RWPE2 (cell line): ENCODE measurements at regions not wholly inside any gene's neighbourhood (a gene's known extent, or its start where the extent isn't known, plus 50 kb on each side); places are given as distances from the start of the nearest gene placed in this dataset.

ENCODE experiments used
- ATAC-seq: fragments of 200-7000 bp; cut with Tn5 transposase; 3 replicates; pipeline ENCODE4 v1.9.1; 2021; ENCODE audit warnings: low read depth
- DNase-seq: peaks from one replicate; pipeline ENCODE4 v3.0.0-alpha.2; 2020; ENCODE audit warnings: low spot score
- H3K27ac ChIP-seq: fragments of 450-650 bp; 2 replicates; pipeline ENCODE4 v1.5.1; 2017; ENCODE audit warnings: mild to moderate bottlenecking; ENCODE audit not compliant: poor library complexity, severe bottlenecking
- H3K27me3 ChIP-seq: fragments of 250-450 bp; sonication (Bioruptor Pico); 2 replicates; pipeline ENCODE4 v1.5.1; 2021; ENCODE audit warnings: mild to moderate bottlenecking, moderate library complexity; ENCODE audit not compliant: insufficient read depth, poor library complexity, severe bottlenecking
- H3K36me3 ChIP-seq: fragments of 250-450 bp; sonication (Bioruptor Pico); 2 replicates; pipeline ENCODE4 v1.5.1; 2020; ENCODE audit warnings: low read depth, mild to moderate bottlenecking, moderate library complexity
- H3K4me1 ChIP-seq: fragments of 250-450 bp; sonication (Bioruptor Pico); 2 replicates; pipeline ENCODE4 v1.5.1; 2021; ENCODE audit warnings: mild to moderate bottlenecking, moderate library complexity; ENCODE audit not compliant: insufficient read depth, poor library complexity, severe bottlenecking
- H3K4me3 ChIP-seq: fragments of 250-450 bp; sonication (Bioruptor Pico); 2 replicates; pipeline ENCODE4 v1.5.1; 2021; ENCODE audit warnings: mild to moderate bottlenecking, moderate library complexity; ENCODE audit not compliant: severe bottlenecking
- H3K9me3 ChIP-seq: fragments of 250-450 bp; sonication (Bioruptor Pico); 2 replicates; pipeline ENCODE4 v1.5.1; 2021; ENCODE audit warnings: mild to moderate bottlenecking, moderate library complexity; ENCODE audit not compliant: severe bottlenecking
- TF ChIP-seq, protein P1 (sequence below): fragments of 450-650 bp; IDR thresholded peaks from one replicate; pipeline ENCODE4 v1.5.1; 2017; ENCODE audit warnings: mild to moderate bottlenecking, moderate library complexity; ENCODE audit not compliant: poor library complexity, severe bottlenecking

DNA sequence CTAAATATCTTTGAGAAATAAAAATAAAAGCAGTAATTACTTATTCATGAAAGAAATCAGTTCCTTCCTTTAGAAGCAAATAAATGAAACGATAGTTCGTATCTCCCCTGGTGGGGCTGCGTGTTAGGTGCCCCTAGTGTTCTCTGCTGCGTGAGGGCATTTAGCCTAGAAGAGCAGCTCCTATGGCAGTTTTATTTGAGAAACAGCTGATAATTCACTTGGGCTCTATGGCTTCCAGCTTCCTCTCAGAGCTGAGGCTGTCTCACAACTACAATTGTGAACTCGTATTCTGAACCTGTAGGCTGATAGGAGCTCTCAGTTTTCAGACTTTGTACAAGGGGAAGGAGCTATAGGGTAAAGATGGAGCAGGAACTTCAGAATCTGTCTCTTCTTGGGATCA lies 540.0 kb upstream of the MAP3K7 start:
- no peaks in the 10 kb centered on the region for H3K27me3 ChIP-seq
- no peaks in the 10 kb centered on the region for H3K9me3 ChIP-seq
- H3K4me1 ChIP-seq, result no peaks in the 10 kb centered on the region
- no peak overlapping the region for H3K4me3 ChIP-seq
- ATAC-seq (no peak), DNase-seq (no peak)
- TF ChIP-seq, protein P1, sequence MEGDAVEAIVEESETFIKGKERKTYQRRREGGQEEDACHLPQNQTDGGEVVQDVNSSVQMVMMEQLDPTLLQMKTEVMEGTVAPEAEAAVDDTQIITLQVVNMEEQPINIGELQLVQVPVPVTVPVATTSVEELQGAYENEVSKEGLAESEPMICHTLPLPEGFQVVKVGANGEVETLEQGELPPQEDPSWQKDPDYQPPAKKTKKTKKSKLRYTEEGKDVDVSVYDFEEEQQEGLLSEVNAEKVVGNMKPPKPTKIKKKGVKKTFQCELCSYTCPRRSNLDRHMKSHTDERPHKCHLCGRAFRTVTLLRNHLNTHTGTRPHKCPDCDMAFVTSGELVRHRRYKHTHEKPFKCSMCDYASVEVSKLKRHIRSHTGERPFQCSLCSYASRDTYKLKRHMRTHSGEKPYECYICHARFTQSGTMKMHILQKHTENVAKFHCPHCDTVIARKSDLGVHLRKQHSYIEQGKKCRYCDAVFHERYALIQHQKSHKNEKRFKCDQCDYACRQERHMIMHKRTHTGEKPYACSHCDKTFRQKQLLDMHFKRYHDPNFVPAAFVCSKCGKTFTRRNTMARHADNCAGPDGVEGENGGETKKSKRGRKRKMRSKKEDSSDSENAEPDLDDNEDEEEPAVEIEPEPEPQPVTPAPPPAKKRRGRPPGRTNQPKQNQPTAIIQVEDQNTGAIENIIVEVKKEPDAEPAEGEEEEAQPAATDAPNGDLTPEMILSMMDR, result no peak
- H3K27ac ChIP-seq, result no peak overlapping the region
- H3K36me3 ChIP-seq, result no peaks in the 10 kb centered on the region

DNA sequence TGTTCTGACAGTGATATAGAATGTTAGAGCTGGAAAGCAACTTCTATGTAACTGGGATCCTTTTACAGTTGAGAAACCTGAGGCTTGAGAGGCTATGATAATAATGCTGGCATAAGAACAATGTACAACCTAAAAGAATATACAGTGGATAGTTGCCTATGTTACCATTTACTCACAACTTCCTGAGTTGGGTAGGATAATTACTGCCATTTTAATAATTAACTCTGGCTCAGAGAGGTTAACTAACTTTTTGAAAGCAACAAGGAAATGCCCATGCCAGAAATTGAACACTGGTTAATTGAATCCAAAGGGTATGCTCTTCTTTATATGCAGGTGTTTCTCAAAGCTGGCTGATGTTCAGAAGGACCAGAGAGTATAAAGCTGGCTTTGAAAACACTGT lies 530.7 kb upstream of the MAP3K7 start:
- Histone ChIP-seq H3K4me3 (no peak overlapping the region), H3K9me3 (no peaks in the 10 kb centered on the region), H3K27me3 (no peaks in the 10 kb centered on the region), H3K36me3 (no peaks in the 10 kb centered on the region), H3K27ac (no peak overlapping the region), H3K4me1 (no peaks in the 10 kb centered on the region)
- ATAC-seq, result no peak
- TF ChIP-seq, protein P1, result no peak
- DNase-seq, result no peak

DNA sequence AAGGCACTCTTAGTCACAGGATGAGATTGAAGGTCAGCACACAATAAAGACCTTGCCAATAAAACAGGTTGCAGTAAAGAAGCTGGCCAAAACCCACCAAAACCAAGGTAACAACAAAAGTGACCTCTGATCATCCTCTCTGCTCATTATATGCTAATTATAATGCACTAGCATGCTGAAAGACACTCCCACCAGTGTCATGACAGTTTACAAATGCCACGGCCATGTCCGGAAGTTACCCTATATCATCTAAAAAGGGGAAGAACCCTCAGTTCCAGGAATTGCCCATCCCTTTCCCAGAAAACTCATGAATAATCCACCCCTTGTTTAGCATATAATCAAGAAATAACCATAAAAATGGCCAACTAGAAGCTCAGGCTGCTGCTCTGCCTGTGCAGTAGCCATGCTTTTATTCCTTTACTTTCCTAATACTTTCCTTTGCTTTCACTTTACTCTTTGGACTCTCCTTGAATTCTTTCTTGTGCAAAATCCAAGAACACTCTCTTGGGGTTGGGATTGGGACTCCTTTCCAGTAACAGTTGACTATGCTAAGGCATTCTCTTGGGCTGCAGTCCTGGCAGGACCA lies 527.3 kb upstream of the MAP3K7 start:
- TF ChIP-seq, protein P1, result no peak
- Histone ChIP-seq H3K27ac (no peak overlapping the region), H3K9me3 (no peaks in the 10 kb centered on the region), H3K36me3 (no peaks in the 10 kb centered on the region), H3K27me3 (peaks cover 6% of the 10 kb centered on the region), H3K4me3 (no peak overlapping the region), H3K4me1 (no peaks in the 10 kb centered on the region)
- DNase-seq, result no peak
- ATAC-seq, result no peak

DNA sequence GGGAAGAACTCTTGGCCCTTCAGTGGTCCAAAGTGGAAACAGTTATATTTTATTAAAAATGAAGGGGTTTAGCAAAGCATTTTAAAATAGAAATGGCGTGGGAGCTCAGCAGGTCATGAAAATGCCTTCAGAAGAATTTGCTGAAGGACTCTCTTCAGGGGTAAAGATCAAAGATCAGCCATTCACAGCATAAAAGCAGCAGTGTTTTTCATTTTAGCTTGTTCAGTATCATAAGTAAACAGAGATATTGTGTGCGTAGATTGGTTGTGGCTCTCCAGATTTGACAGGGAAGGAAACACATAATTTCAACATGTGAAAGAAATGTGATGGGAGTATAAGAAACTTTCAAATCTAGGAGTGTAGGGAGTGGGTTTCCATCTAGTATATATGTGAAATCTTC lies 519.2 kb upstream of the MAP3K7 start:
- no peaks in the 10 kb centered on the region for H3K36me3 ChIP-seq
- no peaks in the 10 kb centered on the region for H3K4me1 ChIP-seq
- H3K9me3 ChIP-seq, result no peaks in the 10 kb centered on the region
- TF ChIP-seq, protein P1, result no peak
- H3K4me3 ChIP-seq, result no peak overlapping the region
- ATAC-seq (no peak), DNase-seq (no peak)
- H3K27ac ChIP-seq, result no peak overlapping the region
- peaks cover 7% of the 10 kb centered on the region for H3K27me3 ChIP-seq

DNA sequence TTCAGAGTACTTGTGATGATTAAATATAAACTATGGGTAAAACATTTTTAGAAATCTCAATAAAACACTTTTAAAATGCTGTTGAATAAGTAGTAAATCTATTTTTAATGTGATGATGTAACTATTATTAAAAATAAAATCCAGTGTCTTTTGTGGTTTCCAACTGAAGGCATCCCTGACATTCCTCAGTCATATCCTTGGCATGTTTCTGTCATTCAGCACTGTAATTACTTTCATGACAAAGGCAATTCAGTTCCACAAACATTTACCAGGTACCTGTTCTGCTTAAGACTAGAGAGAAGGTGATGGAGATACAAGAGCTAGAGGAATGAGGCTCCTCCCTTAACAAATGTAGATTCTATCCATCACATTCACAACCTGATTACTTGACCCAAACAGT lies 518.7 kb upstream of the MAP3K7 start:
- TF ChIP-seq, protein P1, result no peak
- H3K27me3 ChIP-seq, result peaks cover 7% of the 10 kb centered on the region
- H3K36me3 ChIP-seq, result no peaks in the 10 kb centered on the region
- no peaks in the 10 kb centered on the region for H3K4me1 ChIP-seq
- H3K9me3 ChIP-seq, result no peaks in the 10 kb centered on the region
- no peak overlapping the region for H3K27ac ChIP-seq
- ATAC-seq (no peak), DNase-seq (no peak)
- no peak overlapping the region for H3K4me3 ChIP-seq
